HG02588 (cell line): ENCODE measurements at regions not wholly inside any gene's neighbourhood (a gene's known extent, or its start where the extent isn't known, plus 50 kb on each side); places are given as distances from the start of the nearest gene placed in this dataset.
"Not testable (repeated sequence)": the region's sequence is repeated elsewhere in the genome, so short reads cannot be mapped to it uniquely, and the experiment has no call there.

Source experiments
- ATAC-seq: cut with Tn5 transposase; IDR thresholded peaks from one replicate; pipeline ENCODE4 v1.9.1; 2021; ENCODE audit warnings: mild to moderate bottlenecking, moderate library complexity; ENCODE audit not compliant: unreplicated experiment

GRCh38 chr22:47304854-47305253, 542.4 kb downstream of the TBC1D22A start:
- ATAC-seq = no peak

- no peak for ATAC-seq
Observed at GRCh38 chr22:47304191-47304831, 541.9 kb downstream of the TBC1D22A start.

GRCh38 chr22:47303161-47303890, 540.9 kb downstream of the TBC1D22A start:
- ATAC-seq = no peak

GRCh38 chr22:47302587-47302986, 540.1 kb downstream of the TBC1D22A start:
- ATAC-seq = not testable (repeated sequence)

GRCh38 chr22:47301820-47302475, 539.5 kb downstream of the TBC1D22A start:
- ATAC-seq = no peak

- no peak for ATAC-seq
Observed at GRCh38 chr22:47300698-47301405, 538.4 kb downstream of the TBC1D22A start.

- ATAC-seq = no peak
Observed at GRCh38 chr22:47299863-47300697, 537.6 kb downstream of the TBC1D22A start.

GRCh38 chr22:47299211-47299862, 536.9 kb downstream of the TBC1D22A start:
- no peak for ATAC-seq

GRCh38 chr22:47298017-47298785, 535.8 kb downstream of the TBC1D22A start:
- ATAC-seq = no peak

GRCh38 chr22:47297261-47298016, 535.0 kb downstream of the TBC1D22A start:
- ATAC-seq = no peak

- no peak for ATAC-seq
Observed at GRCh38 chr22:47296405-47297260, 534.2 kb downstream of the TBC1D22A start.

- ATAC-seq = no peak
Observed at GRCh38 chr22:47295982-47296381, 533.5 kb downstream of the TBC1D22A start.

GRCh38 chr22:47295226-47295901, 532.9 kb downstream of the TBC1D22A start:
- no peak for ATAC-seq

- no peak for ATAC-seq
Observed at GRCh38 chr22:47294576-47294975, 532.1 kb downstream of the TBC1D22A start.

GRCh38 chr22:47294222-47294532, 531.7 kb downstream of the TBC1D22A start:
- no peak for ATAC-seq

GRCh38 chr22:47293368-47294221, 531.1 kb downstream of the TBC1D22A start:
- no peak for ATAC-seq
